Adipocyte (in vitro differentiated cells): ENCODE measurements at regions not wholly inside any gene's neighbourhood (a gene's known extent, or its start where the extent isn't known, plus 50 kb on each side); places are given as distances from the start of the nearest gene placed in this dataset.

Experiments
- DNase-seq: peaks from one replicate; pipeline ENCODE4 v3.0.0-alpha.2; 2015; ENCODE audit warnings: low read depth
- H3K27me3 ChIP-seq: replicated peaks from 2 replicates; pipeline ENCODE4 v1.7.0; 2013; ENCODE audit warnings: mild to moderate bottlenecking, low read length, moderate library complexity; ENCODE audit not compliant: control insufficient read depth, insufficient read depth
- H3K36me3 ChIP-seq: 2 replicates; pipeline ENCODE4 v1.7.0; 2013; ENCODE audit warnings: low read length, mild to moderate bottlenecking, moderate library complexity; ENCODE audit not compliant: control insufficient read depth, insufficient read depth, severe bottlenecking
- H3K4me1 ChIP-seq: 2 replicates; pipeline ENCODE4 v1.7.0; 2013; ENCODE audit warnings: mild to moderate bottlenecking, low read length, moderate library complexity; ENCODE audit not compliant: control insufficient read depth, insufficient read depth
- H3K4me3 ChIP-seq: 2 replicates; pipeline ENCODE4 v1.7.0; 2013; ENCODE audit warnings: mild to moderate bottlenecking, low read length, moderate library complexity
- H3K9ac ChIP-seq: 2 replicates; pipeline ENCODE4 v1.7.0; 2013; ENCODE audit warnings: mild to moderate bottlenecking, low read length, moderate library complexity
- H3K9me3 ChIP-seq: 2 replicates; pipeline ENCODE4 v1.7.0; 2013; ENCODE audit warnings: mild to moderate bottlenecking, low read length, moderate library complexity; ENCODE audit not compliant: control insufficient read depth

DNA sequence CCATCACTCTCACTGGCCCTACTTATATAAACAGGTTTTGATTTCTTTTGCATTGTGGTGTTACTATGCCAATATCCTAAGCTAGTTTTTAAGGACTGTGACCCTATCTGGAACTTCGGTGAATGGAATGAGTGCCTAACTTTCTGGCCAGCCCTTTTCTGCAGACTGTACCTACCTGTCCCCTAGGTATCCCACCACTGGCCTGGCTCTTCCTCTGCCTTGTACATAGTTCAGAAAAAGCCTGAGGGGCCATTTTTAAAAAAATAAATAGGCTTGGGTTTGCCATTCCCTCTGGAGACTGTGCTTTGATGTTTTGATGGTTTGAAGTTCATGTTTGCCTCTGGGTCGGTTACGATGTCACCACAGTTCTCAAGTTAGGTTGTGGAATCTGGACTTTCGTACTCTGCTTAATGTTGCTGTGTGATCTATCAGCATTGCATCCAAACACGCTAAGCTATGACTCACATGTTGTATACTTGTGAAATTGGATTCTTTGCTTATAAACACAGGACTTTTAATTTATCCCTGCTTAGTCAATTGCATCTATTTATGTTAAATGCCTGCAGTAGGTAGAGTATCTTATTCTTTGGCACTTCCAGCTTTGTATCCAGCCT, 182.0 kb downstream of the ANKRD50 start:
- Histone ChIP-seq H3K9ac (no peak overlapping the region), H3K4me1 (no peaks in the 10 kb centered on the region), H3K27me3 (no peaks in the 10 kb centered on the region), H3K4me3 (no peak overlapping the region), H3K9me3 (no peaks in the 10 kb centered on the region), H3K36me3 (no peaks in the 10 kb centered on the region)
- peak; percentile 75 for DNase-seq

DNA sequence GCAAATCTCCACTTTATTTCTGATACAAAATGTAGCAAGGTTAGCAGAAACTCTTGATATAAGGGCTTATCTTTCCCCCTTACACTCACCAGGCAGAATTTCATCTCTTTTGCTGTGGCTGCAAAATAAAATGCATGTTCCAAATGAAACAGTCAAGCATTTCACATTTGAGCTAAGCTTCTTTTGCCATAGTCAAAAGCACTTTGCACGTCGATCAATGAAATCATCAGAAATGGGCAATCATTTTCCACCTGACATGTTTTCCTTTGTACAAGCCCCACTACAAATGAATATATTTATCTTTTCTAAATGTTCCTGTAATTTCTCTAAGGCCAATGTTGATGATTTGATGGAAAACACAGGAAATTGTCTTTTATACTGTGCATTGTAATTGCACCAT, 178.4 kb downstream of the ANKRD50 start:
- no peaks in the 10 kb centered on the region for H3K36me3 ChIP-seq
- no peak for DNase-seq
- no peaks in the 10 kb centered on the region for H3K9me3 ChIP-seq
- no peaks in the 10 kb centered on the region for H3K4me1 ChIP-seq
- no peak overlapping the region for H3K9ac ChIP-seq
- no peak overlapping the region for H3K4me3 ChIP-seq
- no peaks in the 10 kb centered on the region for H3K27me3 ChIP-seq

DNA sequence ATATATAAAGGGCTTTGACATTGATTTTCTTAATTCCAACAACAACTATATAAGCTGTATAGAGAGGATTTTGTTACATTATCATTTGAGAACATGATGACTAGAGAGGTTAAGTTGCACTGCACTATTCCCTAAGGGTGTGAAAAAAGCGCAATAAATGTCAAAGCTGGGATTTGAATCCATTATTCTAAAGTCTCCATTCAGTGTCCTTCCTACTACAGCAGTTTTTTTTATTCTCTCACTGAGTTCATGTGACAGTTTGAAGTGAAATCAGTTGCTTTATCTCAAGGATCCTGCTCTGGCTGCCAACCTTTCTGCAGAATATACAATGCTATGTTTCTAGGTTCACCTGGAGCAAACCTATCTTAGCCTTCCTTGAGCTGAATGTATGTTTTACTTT, 177.5 kb downstream of the ANKRD50 start:
- DNase-seq = no peak
- no peak overlapping the region for H3K9ac ChIP-seq

DNA sequence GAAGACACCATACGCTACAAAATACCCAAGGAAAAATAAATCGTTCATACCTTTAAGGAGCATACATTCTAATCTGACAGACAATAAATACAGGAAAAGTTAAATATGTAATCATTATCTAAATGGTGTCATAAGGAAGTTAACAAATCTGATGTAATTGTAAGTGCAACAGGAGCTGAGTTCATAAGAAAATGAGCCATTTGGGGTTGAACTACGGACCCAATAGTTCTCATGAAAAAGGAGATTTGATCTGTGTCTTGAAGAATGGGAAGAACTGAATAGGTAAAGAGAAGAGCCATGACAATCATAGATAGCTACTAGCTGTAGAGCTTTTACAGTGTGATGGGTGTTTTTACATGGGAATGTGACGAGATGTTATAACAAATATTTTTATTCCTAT, 175.6 kb downstream of the ANKRD50 start:
- Histone ChIP-seq H3K9me3 (no peaks in the 10 kb centered on the region), H3K36me3 (no peaks in the 10 kb centered on the region), H3K9ac (no peak overlapping the region), H3K4me3 (no peak overlapping the region), H3K27me3 (no peaks in the 10 kb centered on the region), H3K4me1 (no peaks in the 10 kb centered on the region)
- DNase-seq = no peak

More for the DNA sequence above, 177.5 kb downstream of the ANKRD50 start:
- H3K36me3 ChIP-seq = no peaks in the 10 kb centered on the region
- H3K4me3 ChIP-seq = no peak overlapping the region
- H3K9me3 ChIP-seq = no peaks in the 10 kb centered on the region
- H3K4me1 ChIP-seq = no peaks in the 10 kb centered on the region
- H3K27me3 ChIP-seq = no peaks in the 10 kb centered on the region

DNA sequence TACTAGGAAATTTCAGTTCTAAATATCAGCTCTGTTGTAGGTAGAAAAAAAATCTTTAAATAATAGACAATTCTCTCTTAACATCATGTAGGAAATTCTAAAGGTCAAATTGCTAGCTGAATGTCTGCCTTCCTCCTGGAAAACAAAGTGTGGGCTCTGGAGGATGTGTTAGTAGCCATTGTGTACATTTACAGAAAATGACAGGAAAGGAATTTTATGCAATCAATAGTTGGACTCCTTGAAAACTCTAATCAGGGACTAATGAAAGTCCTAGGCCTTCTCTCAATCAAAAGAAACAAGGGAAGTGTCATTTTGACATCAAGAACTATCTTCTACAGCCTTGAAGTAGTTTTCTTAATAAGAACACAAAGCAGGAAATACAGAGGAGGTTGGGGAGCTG, 174.6 kb downstream of the ANKRD50 start:
- no peak overlapping the region for H3K9ac ChIP-seq
- no peak for DNase-seq
- no peaks in the 10 kb centered on the region for H3K36me3 ChIP-seq
- no peak overlapping the region for H3K4me3 ChIP-seq
- no peaks in the 10 kb centered on the region for H3K9me3 ChIP-seq
- no peaks in the 10 kb centered on the region for H3K4me1 ChIP-seq
- H3K27me3 ChIP-seq = no peaks in the 10 kb centered on the region

DNA sequence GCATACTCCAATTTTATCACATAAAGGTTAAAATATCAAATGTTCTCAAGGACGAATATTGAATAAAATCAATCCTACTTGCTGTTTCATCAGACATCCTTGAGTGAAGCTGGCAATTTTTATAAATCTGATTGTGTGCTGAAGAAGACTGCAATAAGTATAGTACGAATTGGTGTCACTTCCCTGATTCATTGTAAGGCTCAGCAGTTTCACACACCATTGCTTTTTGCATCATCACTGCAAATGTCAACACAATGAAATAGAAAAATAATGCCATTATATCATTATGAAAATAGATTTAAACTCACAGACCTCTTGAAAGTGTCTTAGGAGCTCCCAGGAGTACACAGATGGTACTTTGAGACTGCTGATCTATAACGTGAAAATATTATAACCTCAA, 172.5 kb downstream of the ANKRD50 start:
- DNase-seq = no peak
- Histone ChIP-seq H3K4me3 (no peak overlapping the region), H3K9me3 (no peaks in the 10 kb centered on the region), H3K9ac (no peak overlapping the region), H3K36me3 (no peaks in the 10 kb centered on the region), H3K4me1 (no peaks in the 10 kb centered on the region), H3K27me3 (no peaks in the 10 kb centered on the region)

DNA sequence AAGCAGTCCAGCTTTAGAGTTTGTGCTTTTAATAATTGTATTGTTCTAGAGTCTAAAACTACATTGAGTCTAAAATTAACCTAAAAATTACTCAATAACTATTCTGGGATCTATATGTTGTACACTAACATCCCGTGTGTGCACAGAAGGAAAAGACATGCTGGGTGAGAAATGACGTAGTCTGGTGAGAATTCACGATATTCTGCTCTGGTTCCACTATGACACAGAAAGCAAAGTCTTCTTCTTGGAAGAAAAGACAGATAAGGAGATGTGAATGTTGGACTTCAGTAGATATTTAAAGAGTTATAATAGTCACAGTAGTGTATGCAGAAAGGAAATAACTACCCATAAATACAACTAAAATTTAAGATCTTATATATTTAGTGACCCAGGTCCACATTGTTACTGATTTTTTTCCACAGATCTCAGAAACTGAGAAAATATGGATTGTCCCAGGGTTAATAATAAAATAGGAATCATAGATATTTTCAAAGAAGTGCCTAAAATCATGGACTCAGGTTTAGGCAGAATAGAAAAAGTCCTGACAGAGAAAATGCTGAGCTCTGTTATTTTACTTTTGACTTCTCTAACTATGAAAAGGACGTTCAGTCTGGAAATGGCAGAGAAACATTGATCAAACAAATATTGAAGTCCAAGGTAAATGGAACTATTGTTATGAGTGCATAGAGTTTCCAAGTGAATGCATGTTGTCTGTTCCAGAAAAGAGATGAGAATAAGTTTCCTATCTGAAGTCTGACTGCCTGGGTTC, 170.7 kb downstream of the ANKRD50 start:
- Histone ChIP-seq H3K4me3 (no peak overlapping the region), H3K27me3 (no peaks in the 10 kb centered on the region), H3K36me3 (no peaks in the 10 kb centered on the region), H3K9me3 (no peaks in the 10 kb centered on the region), H3K9ac (no peak overlapping the region), H3K4me1 (no peaks in the 10 kb centered on the region)
- DNase-seq = no peak

DNA sequence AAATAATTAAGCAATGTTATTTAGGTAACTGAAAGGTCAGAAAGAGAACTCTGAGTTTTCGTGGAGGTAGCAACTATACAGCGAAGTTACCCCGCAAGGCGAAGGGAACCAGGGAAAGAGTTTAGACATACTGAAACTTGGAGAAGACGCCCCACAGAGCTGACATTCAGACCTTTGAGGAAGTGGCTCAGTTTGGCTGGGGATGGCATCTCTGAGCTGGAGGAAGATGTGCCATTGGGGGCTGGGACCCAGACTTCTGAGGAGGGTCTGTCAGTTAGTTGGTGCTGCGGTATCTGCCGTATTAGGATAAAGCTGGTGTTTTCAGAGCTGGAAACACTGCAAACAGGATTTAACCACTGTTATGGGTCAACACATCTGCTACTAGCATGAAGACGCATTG, 156.6 kb downstream of the ANKRD50 start:
- H3K9ac ChIP-seq = no peak overlapping the region
- no peak overlapping the region for H3K4me3 ChIP-seq
- H3K4me1 ChIP-seq = no peaks in the 10 kb centered on the region
- no peaks in the 10 kb centered on the region for H3K36me3 ChIP-seq
- DNase-seq = no peak
- H3K9me3 ChIP-seq = no peaks in the 10 kb centered on the region
- H3K27me3 ChIP-seq = no peaks in the 10 kb centered on the region

DNA sequence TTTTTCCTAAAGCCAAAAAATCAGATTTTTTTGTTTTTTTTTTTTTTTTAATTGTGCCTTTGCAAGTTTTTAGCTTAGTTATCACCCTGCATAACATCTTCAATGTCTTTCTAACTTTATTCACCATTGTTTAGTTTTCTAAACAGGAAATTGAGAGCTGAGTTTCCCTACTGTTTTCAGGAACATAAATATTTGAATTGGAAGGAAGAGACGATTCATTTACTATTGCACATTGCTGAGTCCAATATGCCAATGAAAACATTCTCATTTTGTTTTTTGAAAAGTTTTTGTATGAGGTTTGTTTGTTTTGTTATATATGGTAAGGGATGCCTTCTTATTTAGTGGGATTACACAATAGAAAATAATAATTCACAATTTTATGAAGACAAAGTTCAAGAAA, 148.4 kb downstream of the ANKRD50 start:
- DNase-seq = peak; percentile 19
- Histone ChIP-seq H3K36me3 (no peaks in the 10 kb centered on the region), H3K4me3 (no peak overlapping the region), H3K4me1 (no peaks in the 10 kb centered on the region), H3K27me3 (no peaks in the 10 kb centered on the region), H3K9ac (no peak overlapping the region), H3K9me3 (peaks cover 2% of the 10 kb centered on the region)

DNA sequence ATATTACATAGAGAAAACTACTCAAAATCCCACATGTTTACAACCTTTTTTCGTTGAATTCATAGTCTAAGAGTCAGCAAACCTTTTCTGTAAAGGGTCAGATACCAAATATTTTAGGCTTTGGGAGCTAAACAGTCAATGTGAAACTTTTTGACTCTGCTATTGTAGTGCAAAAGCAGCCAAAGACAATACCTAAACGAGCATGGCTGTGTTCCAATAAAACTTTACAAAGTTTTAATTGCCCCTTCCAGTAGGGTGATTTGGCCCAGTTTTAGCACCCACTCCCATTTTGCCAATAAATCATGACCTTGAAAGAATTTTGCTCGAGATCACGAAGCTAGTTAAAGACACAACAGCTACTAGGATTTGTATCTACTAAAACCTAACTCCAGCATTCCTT, 147.2 kb downstream of the ANKRD50 start:
- H3K9me3 ChIP-seq = peaks cover 2% of the 10 kb centered on the region
- no peaks in the 10 kb centered on the region for H3K4me1 ChIP-seq
- H3K9ac ChIP-seq = no peak overlapping the region
- H3K36me3 ChIP-seq = no peaks in the 10 kb centered on the region
- no peaks in the 10 kb centered on the region for H3K27me3 ChIP-seq
- H3K4me3 ChIP-seq = no peak overlapping the region
- DNase-seq = no peak

DNA sequence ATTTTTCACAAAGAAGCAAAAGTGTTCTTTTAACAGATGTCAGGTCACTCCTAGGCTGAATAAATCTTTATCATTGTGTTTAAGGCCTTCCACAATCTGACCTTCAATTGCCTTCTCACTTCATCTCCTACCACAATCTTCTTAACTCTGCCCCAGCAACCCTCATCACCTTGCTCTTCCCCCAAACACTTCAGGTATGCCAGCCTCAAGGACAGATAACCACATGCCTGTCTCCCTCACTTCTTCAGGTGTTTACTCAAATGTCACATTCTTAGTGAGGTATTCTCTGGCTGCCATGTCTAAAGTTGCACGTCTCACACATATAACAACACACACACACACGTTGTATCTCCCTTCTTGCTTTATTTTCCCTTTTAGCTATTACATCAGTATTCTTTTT, 146.5 kb downstream of the ANKRD50 start:
- H3K27me3 ChIP-seq = no peaks in the 10 kb centered on the region
- peaks cover 2% of the 10 kb centered on the region for H3K9me3 ChIP-seq
- DNase-seq = no peak
- H3K4me3 ChIP-seq = no peak overlapping the region
- H3K36me3 ChIP-seq = no peaks in the 10 kb centered on the region
- H3K4me1 ChIP-seq = no peaks in the 10 kb centered on the region
- no peak overlapping the region for H3K9ac ChIP-seq

DNA sequence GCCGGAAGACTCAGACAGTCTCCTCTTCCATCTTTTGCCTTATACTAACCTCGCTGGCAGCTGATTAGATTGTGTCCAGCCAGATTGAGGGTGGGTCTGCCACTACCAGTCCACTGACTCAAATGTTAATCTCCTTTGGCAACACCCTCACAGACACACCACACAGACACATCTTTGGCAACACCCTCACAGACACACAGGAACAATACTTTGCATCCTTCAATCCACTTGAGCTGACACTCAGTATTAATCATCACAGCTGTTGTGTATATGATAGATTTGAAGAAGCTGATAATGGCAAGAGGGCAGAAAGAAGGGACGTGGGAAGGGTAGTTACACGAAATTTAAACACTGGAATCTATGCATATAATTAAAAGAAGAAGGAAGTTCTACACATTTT, 139.5 kb downstream of the ANKRD50 start:
- no peak overlapping the region for H3K4me3 ChIP-seq
- no peaks in the 10 kb centered on the region for H3K36me3 ChIP-seq
- peaks cover 4% of the 10 kb centered on the region for H3K9me3 ChIP-seq
- no peak overlapping the region for H3K9ac ChIP-seq
- no peak for DNase-seq
- H3K4me1 ChIP-seq = no peaks in the 10 kb centered on the region
- H3K27me3 ChIP-seq = no peaks in the 10 kb centered on the region
